ENCODE measurements at regions not wholly inside any gene's neighbourhood (a gene's known extent, or its start where the extent isn't known, plus 50 kb on each side); places are given as distances from the start of the nearest gene placed in this dataset.

GRCh38 chr13:74210693-74211393, 76.6 kb upstream of the KLF12 start:
- peak; percentile 91 for DNase-seq

DNA sequence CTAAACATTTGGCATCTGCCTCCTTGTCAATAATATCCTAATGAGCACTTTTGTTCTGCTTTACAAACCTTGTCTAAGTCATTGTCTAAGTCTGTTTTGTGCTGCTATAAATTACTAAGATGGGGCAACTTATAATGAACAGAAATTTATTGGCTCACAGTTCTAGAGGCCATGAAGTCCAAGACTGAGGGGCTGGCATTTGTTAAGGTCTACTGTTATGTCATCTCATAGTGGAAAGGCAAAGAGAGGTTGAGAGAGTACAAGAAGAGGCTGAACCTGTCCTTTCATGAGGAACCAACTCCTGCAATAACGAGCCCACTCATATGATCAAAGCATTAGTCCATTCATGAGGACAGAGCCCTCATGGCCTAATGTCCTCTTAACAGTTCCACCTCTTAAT, 72.7 kb upstream of the KLF12 start:
- DNase-seq: no peak

GRCh38 chr13:74206061-74206561, 71.9 kb upstream of the KLF12 start:
- DNase-seq: no peak

DNA sequence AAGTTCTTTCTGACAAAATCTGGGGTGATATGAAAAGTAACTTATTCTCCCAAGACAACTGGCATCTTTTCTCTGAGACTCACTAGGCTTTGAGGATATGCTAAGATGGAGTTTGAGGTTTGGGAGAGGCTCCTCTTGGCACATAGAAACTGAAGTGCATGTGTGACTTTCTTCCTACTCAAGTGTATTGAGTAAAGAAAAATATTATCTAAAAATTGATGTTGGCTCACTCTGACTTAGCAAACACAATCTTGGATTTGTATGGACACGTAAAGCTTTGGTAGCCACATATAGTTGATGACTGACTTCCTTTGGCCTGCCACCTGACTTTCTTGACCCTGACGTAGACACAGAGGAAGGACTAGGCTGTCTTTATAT, 71.1 kb upstream of the KLF12 start:
- no peak for DNase-seq

DNA sequence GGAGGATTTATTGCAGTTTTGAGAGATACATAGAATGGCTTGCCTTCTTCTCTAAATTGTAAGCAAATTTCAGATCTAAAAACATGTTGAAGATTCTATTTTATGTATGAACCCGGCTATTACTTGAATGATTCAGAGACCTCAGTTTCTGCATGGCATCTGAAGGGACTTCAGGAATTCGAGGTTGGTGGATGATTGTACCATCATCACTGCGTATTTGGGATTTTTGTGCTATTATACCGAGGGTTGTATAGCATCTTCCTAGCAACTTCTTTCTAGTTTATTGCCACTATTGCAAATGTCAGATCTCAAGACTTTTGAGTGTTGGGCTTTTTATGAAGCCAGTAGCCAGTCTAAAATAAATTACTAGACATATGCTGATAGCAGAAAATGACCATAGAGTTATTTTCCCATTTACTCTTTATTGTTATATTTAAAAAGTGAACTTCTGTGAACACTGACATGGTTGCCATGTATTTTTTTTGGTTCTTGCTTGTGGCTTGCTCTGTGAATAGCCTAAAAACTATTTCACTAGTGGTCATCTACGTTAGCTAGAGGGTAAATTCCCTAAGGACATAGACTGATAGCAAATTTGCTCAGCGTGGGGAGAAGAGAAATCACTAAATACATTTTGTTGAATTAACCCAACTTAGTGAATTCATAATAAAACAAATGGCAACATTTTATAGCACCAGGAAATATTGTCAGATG, 70.6 kb upstream of the KLF12 start:
- DNase-seq: no peak

DNA sequence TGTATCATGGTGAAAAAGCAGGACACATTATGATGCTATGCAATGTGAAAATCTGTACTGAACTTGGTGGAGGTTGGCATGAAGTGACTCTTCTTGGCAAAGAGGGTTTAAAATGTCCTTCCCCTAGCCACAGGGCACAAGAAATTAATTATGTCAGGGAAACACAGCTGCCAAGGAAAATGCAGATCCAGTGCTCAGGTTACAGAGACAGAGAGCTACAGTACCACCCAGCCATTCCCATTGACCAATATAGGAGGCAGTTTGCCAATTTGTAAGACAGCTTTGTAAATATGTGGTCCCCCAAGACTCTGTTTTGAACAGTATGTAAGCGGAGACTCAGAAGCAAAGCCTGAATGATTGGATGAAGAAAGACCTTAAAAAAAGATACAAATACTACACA, 69.4 kb upstream of the KLF12 start:
- DNase-seq: no peak

- DNase-seq: no peak
These were observed 68.1 kb upstream of the KLF12 start for GRCh38 chr13:74202129-74202813.

GRCh38 chr13:74201530-74201929, 67.3 kb upstream of the KLF12 start:
- DNase-seq: no peak

DNA sequence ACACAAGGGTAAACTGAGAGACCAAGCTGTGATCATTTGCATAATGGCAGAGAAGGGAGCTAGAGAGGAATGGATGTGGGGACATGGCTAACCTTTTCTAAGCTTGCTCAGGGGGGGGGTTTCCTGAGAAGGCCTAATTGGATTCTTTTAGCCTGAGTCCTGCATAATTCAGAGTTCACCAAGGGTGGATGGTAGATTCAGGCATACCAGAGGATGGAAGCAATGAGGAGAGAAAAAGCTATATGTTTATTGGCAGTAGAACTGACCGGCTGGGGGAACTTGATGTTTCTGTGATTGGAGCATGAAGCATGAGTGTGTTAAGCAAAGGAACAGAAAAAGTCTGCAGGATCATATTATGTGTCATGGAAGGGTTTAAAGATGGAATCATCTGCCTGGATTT, 65.9 kb upstream of the KLF12 start:
- DNase-seq: no peak

GRCh38 chr13:74197677-74198429, 63.6 kb upstream of the KLF12 start:
- DNase-seq: no peak

- DNase-seq: no peak
These were observed 60.6 kb upstream of the KLF12 start for GRCh38 chr13:74194846-74195245.

DNA sequence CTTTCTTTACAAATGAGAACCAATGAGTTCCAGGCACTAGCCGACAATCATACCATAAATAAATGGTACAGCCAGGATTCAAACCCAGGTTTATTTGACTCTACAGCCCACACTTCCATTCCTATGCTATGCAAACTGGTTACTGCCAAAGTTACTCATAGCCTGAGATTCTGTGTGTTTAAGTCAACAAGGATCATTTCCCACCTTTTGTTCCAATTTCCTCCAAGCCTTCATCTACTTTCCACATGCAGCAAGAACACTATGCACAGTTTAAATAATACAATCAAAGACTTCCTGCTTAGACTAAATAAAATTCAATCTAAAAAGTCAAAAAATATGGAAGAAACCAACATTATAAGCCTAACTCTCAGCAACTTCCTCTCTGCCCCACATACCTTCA, 59.2 kb upstream of the KLF12 start:
- no peak for DNase-seq

- DNase-seq: no peak
These were observed 57.2 kb upstream of the KLF12 start for GRCh38 chr13:74191410-74191809.

GRCh38 chr13:74190999-74191398, 56.8 kb upstream of the KLF12 start:
- DNase-seq: no peak

- no peak for DNase-seq
These were observed 53.4 kb upstream of the KLF12 start for GRCh38 chr13:74187564-74187963.

DNA sequence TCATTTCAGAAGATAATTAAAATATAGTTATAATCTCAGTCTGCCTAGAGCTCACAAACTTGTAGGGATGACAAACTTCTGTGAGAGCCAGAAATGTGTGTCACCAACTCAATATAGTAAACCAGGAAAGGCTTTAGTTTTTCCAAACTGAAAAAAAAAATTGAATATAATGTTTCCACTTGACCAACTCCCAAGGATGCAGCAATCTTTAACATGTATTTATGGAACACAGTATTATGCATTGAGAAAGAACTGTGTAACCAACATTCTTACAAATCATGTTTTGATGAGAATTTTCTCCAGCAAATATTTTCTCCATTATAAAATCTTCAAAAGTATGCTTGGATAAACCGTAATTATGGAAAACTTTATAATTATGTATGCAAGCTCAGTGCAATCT, 50.1 kb upstream of the KLF12 start:
- no peak for DNase-seq

Data from NCI-H187 treated with DMSO at 0.1 percent for 48 hours (cell line).